T-cell (primary cell): ENCODE measurements at regions not wholly inside any gene's neighbourhood (a gene's known extent, or its start where the extent isn't known, plus 50 kb on each side); places are given as distances from the start of the nearest gene placed in this dataset.

Source experiments
- ATAC-seq, 4 experiments: fragments of 200-7000 bp in 3 of 4; fragments of 150-1000 bp in 1 of 4; cut with Tn5 transposase; replicated peaks in 1 of 4; 1 replicate in 3 of 4; 2 replicates in 1 of 4; pipeline ENCODE4 v1.10.0; 2021; ENCODE audit warnings: moderate library complexity in 3 of 4, mild to moderate bottlenecking in 2 of 4, moderate number of reproducible peaks in 1 of 4
- CTCF ChIA-PET, 2 donors: fragments of 300-600 bp; sonication (Branson Sonifier 250); formaldehyde crosslinking; loops; one replicate each; lab custom pipeline; 2022; ENCODE audit warnings: antibody characterized with exemption in 2 of 2; lab: Charles Lee
- POLR2A ChIA-PET, 2 donors: fragments of 300-600 bp; sonication (Branson Sonifier 250); formaldehyde crosslinking; loops; one replicate each; lab custom pipeline; 2022; ENCODE audit warnings: antibody characterized with exemption in 2 of 2; lab: Charles Lee
- DNase-seq, 35 experiments: peaks; one replicate each; pipeline versions ENCODE4 v3.0.0 to v3.0.0-alpha.2; 2013 to 2023
- H3K27ac ChIP-seq: one replicate; pipeline ENCODE4 v1.5.1; 2013; ENCODE audit warnings: low read length
- H3K27me3 ChIP-seq, 2 experiments: replicated peaks in 1 of 2; 1 replicate in 1 of 2; 2 replicates in 1 of 2; pipeline versions ENCODE4 v1.6.1 to v1.7.0; 2013; ENCODE audit warnings: low read length in 1 of 2, mixed read lengths in 1 of 2; ENCODE audit not compliant: control insufficient read depth in 2 of 2, insufficient read depth in 2 of 2; ENCODE audit errors: extremely low read depth in 1 of 2
- H3K36me3 ChIP-seq, 2 donors: 1 replicate in 1 of 2; 2 replicates in 1 of 2; pipeline versions ENCODE4 v1.6.1 to v1.7.0; 2013; ENCODE audit warnings: low read length in 1 of 2; ENCODE audit not compliant: control insufficient read depth in 2 of 2, insufficient read depth in 1 of 2; ENCODE audit errors: extremely low read depth in 1 of 2
- H3K4me1 ChIP-seq, 2 experiments: 1 replicate in 1 of 2; 2 replicates in 1 of 2; pipeline versions ENCODE4 v1.6.1 to v1.7.0; 2013; ENCODE audit warnings: low read length in 2 of 2, mixed read lengths in 1 of 2; ENCODE audit not compliant: insufficient read depth in 2 of 2, control insufficient read depth in 1 of 2; ENCODE audit errors: extremely low read depth in 1 of 2
- H3K4me3 ChIP-seq, 2 donors: 1 replicate in 1 of 2; 2 replicates in 1 of 2; pipeline versions ENCODE4 v1.5.1 to v1.7.0; 2013; ENCODE audit warnings: mild to moderate bottlenecking in 2 of 2, low read length in 1 of 2, moderate library complexity in 1 of 2; ENCODE audit not compliant: control insufficient read depth in 1 of 2; ENCODE audit errors: extremely low read depth in 1 of 2
- H3K9me3 ChIP-seq: 2 replicates; pipeline ENCODE4 v1.7.0; 2013
- H3K27ac Mint-ChIP-seq, 2 donors: one replicate each; pipeline ENCODE4 v1.8.0; 2020 to 2021; ENCODE audit warnings: mild to moderate bottlenecking in 2 of 2, mixed read lengths in 2 of 2
- H3K27me3 Mint-ChIP-seq, 2 donors: one replicate each; pipeline ENCODE4 v1.8.0; 2021 to 2022; ENCODE audit warnings: mixed read lengths in 2 of 2
- H3K36me3 Mint-ChIP-seq: one replicate; pipeline ENCODE4 v1.8.0; 2021; ENCODE audit warnings: mixed read lengths
- H3K4me1 Mint-ChIP-seq, 3 donors: one replicate each; pipeline ENCODE4 v1.8.0; 2020 to 2022; ENCODE audit warnings: mixed read lengths in 3 of 3, mild to moderate bottlenecking in 1 of 3
- H3K4me3 Mint-ChIP-seq, 3 donors: one replicate each; pipeline ENCODE4 v1.8.0; 2020 to 2022; ENCODE audit warnings: mild to moderate bottlenecking in 3 of 3, mixed read lengths in 3 of 3, moderate library complexity in 3 of 3
- H3K9me3 Mint-ChIP-seq, 3 donors: one replicate each; pipeline ENCODE4 v1.8.0; 2020 to 2022; ENCODE audit warnings: mixed read lengths in 3 of 3
- WGBS: methylation state at CpG from one replicate; pipeline ENCODE4 v1.1.5; 2013; ENCODE audit warnings: missing lambda C conversion rate; ENCODE audit not compliant: insufficient coverage; 5-methylcytosine and 5-hydroxymethylcytosine counted together

GRCh38 chr14:58797010-58797429, 159.3 kb downstream of the DACT1 start:
- Mint-ChIP-seq H3K36me3 (no peaks in the 10 kb centered on the region), H3K4me3 (no peak overlapping the region), H3K27me3 (peaks cover 6 to 8% of the 10 kb centered on the region in 2 donors), H3K27ac (no peak overlapping the region), H3K9me3 (no peaks in the 10 kb centered on the region), H3K4me1 (no peaks in the 10 kb centered on the region)
- Histone ChIP-seq H3K36me3 (no peaks in the 10 kb centered on the region), H3K9me3 (no peaks in the 10 kb centered on the region), H3K4me1 (no peaks in the 10 kb centered on the region), H3K27ac (no peak overlapping the region), H3K4me3 (no peak overlapping the region), H3K27me3 (no peaks in the 10 kb centered on the region)
- ATAC-seq (no peak), DNase-seq (no peak)
- WGBS: 100% methylated on average over 1 of the region's 4 CpGs
- POLR2A ChIA-PET: interaction anchor here in 1 of 2 donors (0.5 kb wide), 1 partner anchor 295 kb away, joined by 3 read pairs; no protein-coding TSS in a partner anchor
- CTCF ChIA-PET: no interaction called here

DNA sequence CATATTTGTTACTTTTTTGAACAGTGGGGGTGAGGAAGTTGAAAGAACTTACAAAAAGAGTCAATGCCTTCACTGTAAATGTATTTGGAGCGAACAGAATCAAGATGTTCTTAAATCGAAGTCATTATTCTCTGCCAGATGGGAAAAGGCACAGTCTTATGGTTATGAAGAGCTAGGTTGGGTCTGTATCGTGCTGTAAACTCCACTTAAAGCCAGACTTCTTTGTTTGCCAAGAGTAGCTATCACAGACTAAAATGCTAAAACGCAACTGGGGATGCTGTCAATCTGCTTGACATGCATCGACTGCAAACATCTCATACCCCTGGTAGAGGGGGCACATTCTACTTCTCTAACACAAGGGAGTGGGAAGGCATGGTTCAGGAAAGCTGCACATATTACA, 160.4 kb downstream of the DACT1 start:
- WGBS: 100% methylated on average over 1 of the region's 5 CpGs
- no peaks in the 10 kb centered on the region for H3K36me3 ChIP-seq
- Mint-ChIP-seq H3K9me3 (no peaks in the 10 kb centered on the region), H3K4me3 (no peak overlapping the region), H3K4me1 (no peaks in the 10 kb centered on the region), H3K36me3 (no peaks in the 10 kb centered on the region), H3K27me3 (peaks cover 3% of the 10 kb centered on the region in 2 donors), H3K27ac (no peak overlapping the region)
- no peak for ATAC-seq
- H3K27ac ChIP-seq: no peak overlapping the region
- no peaks in the 10 kb centered on the region for H3K4me1 ChIP-seq
- ChIA-PET CTCF (no interaction called here), POLR2A (no interaction called here)
- no peaks in the 10 kb centered on the region for H3K27me3 ChIP-seq
- H3K4me3 ChIP-seq: no peak overlapping the region
- no peak for DNase-seq
- no peaks in the 10 kb centered on the region for H3K9me3 ChIP-seq

GRCh38 chr14:58801086-58801485, 163.3 kb downstream of the DACT1 start:
- ChIA-PET CTCF (no interaction called here), POLR2A (no interaction called here)
- Mint-ChIP-seq H3K4me3 (no peak overlapping the region), H3K27ac (no peak overlapping the region), H3K4me1 (no peaks in the 10 kb centered on the region), H3K27me3 (no peaks in the 10 kb centered on the region), H3K36me3 (no peaks in the 10 kb centered on the region), H3K9me3 (no peaks in the 10 kb centered on the region)
- Histone ChIP-seq H3K27ac (no peak overlapping the region), H3K4me3 (no peak overlapping the region), H3K27me3 (peaks cover 0 to 2% of the 10 kb centered on the region in 2 experiments), H3K36me3 (no peaks in the 10 kb centered on the region), H3K4me1 (no peaks in the 10 kb centered on the region), H3K9me3 (no peaks in the 10 kb centered on the region)
- ATAC-seq (no peak), DNase-seq (no peak)

GRCh38 chr14:58805057-58805456, 167.3 kb downstream of the DACT1 start:
- Mint-ChIP-seq H3K27ac (no peak overlapping the region), H3K36me3 (no peaks in the 10 kb centered on the region), H3K27me3 (peaks cover 2 to 4% of the 10 kb centered on the region in 2 donors), H3K4me3 (no peak overlapping the region), H3K4me1 (no peaks in the 10 kb centered on the region), H3K9me3 (no peaks in the 10 kb centered on the region)
- DNase-seq: no peak
- no peaks in the 10 kb centered on the region for H3K4me1 ChIP-seq
- 83% methylated on average over 2 of the region's 4 CpGs for WGBS
- peaks cover 0 to 2% of the 10 kb centered on the region in 2 experiments for H3K27me3 ChIP-seq
- H3K27ac ChIP-seq: no peak overlapping the region
- H3K36me3 ChIP-seq: no peaks in the 10 kb centered on the region
- ATAC-seq: no peak
- no peak overlapping the region for H3K4me3 ChIP-seq
- POLR2A ChIA-PET: no interaction called here
- no peaks in the 10 kb centered on the region for H3K9me3 ChIP-seq
- CTCF ChIA-PET: no interaction called here

DNA sequence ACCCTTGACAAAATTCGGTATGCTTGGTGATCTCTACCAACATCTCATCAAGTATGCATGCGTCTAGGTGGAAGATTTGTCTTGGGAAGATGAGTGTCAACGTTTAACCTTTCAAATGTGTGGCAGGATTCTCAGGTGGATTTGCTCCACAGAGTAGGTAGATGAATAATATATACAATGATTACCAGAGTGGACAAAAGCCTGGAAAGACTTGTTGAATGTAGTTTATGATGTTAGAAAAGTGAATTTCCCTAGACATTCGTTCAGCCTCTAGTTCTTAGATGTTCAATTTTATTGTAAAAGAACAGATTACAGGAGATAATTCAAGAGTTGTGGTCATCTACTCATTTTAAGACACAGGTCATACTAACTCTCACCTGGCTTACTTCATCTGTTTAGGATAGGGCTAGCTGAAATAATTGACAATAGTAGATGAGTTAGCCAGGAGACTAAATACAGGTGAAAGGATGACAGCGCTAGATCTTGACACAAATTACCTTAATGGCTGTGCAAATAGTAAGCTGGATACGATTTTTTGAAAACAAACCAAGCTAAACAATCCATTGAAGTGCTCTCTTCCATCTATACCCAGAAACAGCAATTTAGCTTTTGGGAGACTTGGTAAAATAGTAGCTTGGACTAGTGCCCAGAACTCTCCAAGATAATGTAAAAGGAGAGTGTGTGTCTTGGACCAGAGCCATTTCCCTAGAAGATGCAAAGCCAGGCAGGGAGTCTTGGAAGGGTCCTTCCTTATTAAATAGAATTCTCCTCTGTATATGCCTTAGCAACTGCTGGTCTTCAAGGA, 168.0 kb downstream of the DACT1 start:
- no peak overlapping the region for H3K27ac Mint-ChIP-seq
- Histone ChIP-seq H3K27me3 (peaks cover 0 to 2% of the 10 kb centered on the region in 2 experiments), H3K36me3 (no peaks in the 10 kb centered on the region), H3K4me1 (no peaks in the 10 kb centered on the region), H3K27ac (no peak overlapping the region), H3K9me3 (no peaks in the 10 kb centered on the region), H3K4me3 (no peak overlapping the region)
- no peaks in the 10 kb centered on the region for H3K4me1 Mint-ChIP-seq
- DNase-seq (no peak), ATAC-seq (no peak)
- ChIA-PET POLR2A (no interaction called here), CTCF (no interaction called here)
- H3K4me3 Mint-ChIP-seq: no peak overlapping the region
- no peaks in the 10 kb centered on the region for H3K9me3 Mint-ChIP-seq
- H3K27me3 Mint-ChIP-seq: peaks cover 2 to 4% of the 10 kb centered on the region in 2 donors
- 30% methylated on average over 2 of the region's 6 CpGs for WGBS
- H3K36me3 Mint-ChIP-seq: no peaks in the 10 kb centered on the region

DNA sequence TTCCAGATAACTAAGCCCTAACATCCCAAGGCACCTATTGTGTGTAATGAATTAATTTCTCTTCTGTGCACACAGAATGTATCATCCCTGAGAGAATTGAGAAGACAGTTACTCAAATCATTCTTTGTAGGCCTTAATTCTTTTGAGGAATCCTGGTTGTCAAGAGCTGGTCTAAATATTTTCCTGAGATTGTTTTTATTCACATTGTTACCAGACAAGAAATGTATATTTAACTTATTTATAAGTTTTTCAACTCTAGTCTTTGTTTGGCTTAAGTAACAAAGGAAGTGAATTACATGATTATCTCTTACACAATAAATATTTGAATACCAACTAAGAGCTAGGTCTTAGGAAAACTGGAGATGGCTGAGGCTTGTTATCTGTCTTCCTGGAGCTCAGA, 169.4 kb downstream of the DACT1 start:
- Mint-ChIP-seq H3K27me3 (peaks cover 2 to 4% of the 10 kb centered on the region in 2 donors), H3K9me3 (no peaks in the 10 kb centered on the region), H3K4me3 (no peak overlapping the region), H3K36me3 (no peaks in the 10 kb centered on the region), H3K27ac (no peak overlapping the region), H3K4me1 (no peaks in the 10 kb centered on the region)
- H3K9me3 ChIP-seq: no peaks in the 10 kb centered on the region
- ATAC-seq: no peak
- no peaks in the 10 kb centered on the region for H3K4me1 ChIP-seq
- H3K27ac ChIP-seq: no peak overlapping the region
- DNase-seq: no peak
- no peak overlapping the region for H3K4me3 ChIP-seq
- H3K27me3 ChIP-seq: peaks cover 0 to 2% of the 10 kb centered on the region in 2 experiments
- no peaks in the 10 kb centered on the region for H3K36me3 ChIP-seq
- POLR2A ChIA-PET: no interaction called here
- CTCF ChIA-PET: no interaction called here
